Suprapubic skin (tissue), 3 donors: ENCODE measurements at regions not wholly inside any gene's neighbourhood (a gene's known extent, or its start where the extent isn't known, plus 50 kb on each side); places are given as distances from the start of the nearest gene placed in this dataset.

Source experiments
- CTCF ChIP-seq, 2 donors: fragments of 200-600 bp in 1 of 2; fragments of 450-650 bp in 1 of 2; sonication (generic) in 1 of 2; IDR thresholded peaks; one replicate each; pipeline ENCODE4 v1.5.1; 2016 to 2019; ENCODE audit warnings: antibody characterized with exemption in 2 of 2, mild to moderate bottlenecking in 1 of 2, moderate library complexity in 1 of 2
- POLR2AphosphoS5 ChIP-seq, 3 donors: sonication (generic); formaldehyde crosslinking; IDR thresholded peaks; one replicate each; pipeline ENCODE4 v1.6.1; 2017; ENCODE audit warnings: antibody characterized with exemption in 3 of 3

GRCh38 chr4:160117686-160118085 is 1014.8 kb downstream of the RAPGEF2 start:
- TF ChIP-seq CTCF (IDR thresholded peaks at IDR 0.05) (no peak), POLR2AphosphoS5 (IDR thresholded peaks at IDR 0.05) (no peak)
